GM18867 (cell line): ENCODE measurements at regions not wholly inside any gene's neighbourhood (a gene's known extent, or its start where the extent isn't known, plus 50 kb on each side); places are given as distances from the start of the nearest gene placed in this dataset.
"Not testable (repeated sequence)": the region's sequence is repeated elsewhere in the genome, so short reads cannot be mapped to it uniquely, and the experiment has no call there.

ENCODE experiments used
- ATAC-seq: cut with Tn5 transposase; IDR thresholded peaks from one replicate; pipeline ENCODE4 v1.9.1; 2021; ENCODE audit warnings: mild to moderate bottlenecking, moderate library complexity; ENCODE audit not compliant: unreplicated experiment

DNA sequence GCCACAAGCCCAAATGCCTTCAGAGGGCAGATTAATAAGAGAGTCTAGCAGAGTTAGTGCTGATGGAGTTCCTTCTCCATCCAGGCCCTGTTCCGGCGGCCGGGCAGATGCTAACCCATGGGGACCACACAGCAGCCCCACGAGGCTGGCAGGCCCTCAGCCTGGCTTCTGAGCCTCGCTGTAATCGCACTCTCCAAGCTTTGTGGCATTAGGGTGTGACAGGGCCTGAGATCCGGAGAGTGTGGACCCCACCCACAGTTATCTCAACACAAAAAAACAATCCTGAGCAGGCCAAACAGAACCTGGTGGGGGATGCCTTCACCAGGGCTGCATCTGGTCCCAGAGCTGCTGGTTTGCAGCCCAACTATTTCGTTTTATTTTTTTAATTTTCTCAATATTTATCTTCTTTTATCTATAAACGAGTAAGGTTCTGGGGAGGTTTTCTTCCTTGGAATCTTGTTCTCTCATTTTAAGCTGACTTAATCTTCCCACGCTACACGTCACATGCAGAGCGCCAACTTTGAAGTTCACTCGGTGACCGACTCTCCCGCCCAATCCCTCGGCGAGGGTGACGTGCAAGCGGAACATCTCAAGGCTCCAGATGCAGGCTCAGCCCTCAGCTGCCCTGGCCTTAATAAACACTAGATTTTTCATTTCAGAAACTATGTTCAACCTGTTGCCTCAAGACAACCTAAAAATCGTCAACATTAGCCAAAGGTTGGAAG lies 372.4 kb downstream of the BCL2L11 start:
- ATAC-seq: not testable (repeated sequence)

- ATAC-seq: peak; percentile 75
Observed at GRCh38 chr2:111493720-111494078, 373.0 kb downstream of the BCL2L11 start.

- ATAC-seq: peak; percentile 27
Observed at GRCh38 chr2:111494288-111494980, 373.7 kb downstream of the BCL2L11 start.

DNA sequence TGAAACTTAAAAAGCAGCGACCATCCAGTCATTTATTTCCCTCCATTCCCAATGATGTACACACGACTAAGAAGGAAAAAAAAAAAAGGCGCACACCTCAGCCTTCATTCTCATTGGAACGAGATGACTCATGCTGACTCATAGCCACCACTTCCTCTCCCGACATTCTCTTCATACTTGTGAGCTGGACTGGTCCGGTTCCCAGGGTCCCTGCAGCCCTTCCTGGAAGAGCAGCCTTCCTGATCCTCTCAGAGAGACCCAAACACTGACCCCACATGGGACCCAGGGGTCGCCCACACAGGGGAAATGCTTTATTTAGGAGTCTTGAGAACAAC lies 374.2 kb downstream of the BCL2L11 start:
- ATAC-seq: peak; percentile 49

DNA sequence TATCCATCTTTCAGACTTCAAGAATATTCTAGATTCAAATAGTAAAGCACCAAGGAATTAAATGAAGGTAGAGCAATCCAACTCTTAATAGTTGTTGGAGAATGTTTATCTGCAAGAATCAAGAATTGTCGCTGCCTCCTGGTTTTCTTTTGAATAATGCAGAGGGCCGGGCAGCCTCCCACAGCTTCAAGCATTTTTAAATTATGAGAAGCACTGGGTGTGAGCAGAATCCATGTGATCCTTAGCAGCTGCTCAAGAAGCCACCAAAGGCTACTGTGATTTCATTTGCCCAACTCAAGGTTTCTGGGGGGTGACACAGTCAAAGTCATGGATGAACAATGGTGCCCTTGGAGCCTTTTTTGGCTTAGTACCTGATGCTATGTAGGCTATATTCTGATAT lies 374.9 kb downstream of the BCL2L11 start:
- not testable (repeated sequence) for ATAC-seq

- ATAC-seq: not testable (repeated sequence)
Observed at GRCh38 chr2:111496176-111496575, 375.5 kb downstream of the BCL2L11 start.

- ATAC-seq: not testable (repeated sequence)
Observed at GRCh38 chr2:111496860-111497259, 376.1 kb downstream of the BCL2L11 start.

DNA sequence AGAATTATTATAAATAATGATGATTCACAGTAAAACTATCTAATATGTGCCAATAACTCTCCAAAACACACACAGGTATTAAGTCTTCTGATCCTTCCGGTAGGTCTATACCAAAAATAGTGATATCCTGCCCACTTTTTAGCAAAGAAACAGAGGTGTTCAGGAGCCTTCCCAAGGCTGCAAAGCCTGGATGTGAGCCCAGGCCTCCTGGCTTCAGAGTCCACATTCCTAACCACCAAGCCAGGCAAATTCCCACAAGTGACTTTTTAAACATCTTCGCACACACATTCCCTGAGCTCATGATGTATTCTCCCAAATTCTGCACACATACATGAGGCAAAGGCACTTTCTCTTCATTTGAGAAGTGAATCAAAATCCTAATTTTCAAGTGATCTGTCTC lies 376.6 kb downstream of the BCL2L11 start:
- not testable (repeated sequence) for ATAC-seq

DNA sequence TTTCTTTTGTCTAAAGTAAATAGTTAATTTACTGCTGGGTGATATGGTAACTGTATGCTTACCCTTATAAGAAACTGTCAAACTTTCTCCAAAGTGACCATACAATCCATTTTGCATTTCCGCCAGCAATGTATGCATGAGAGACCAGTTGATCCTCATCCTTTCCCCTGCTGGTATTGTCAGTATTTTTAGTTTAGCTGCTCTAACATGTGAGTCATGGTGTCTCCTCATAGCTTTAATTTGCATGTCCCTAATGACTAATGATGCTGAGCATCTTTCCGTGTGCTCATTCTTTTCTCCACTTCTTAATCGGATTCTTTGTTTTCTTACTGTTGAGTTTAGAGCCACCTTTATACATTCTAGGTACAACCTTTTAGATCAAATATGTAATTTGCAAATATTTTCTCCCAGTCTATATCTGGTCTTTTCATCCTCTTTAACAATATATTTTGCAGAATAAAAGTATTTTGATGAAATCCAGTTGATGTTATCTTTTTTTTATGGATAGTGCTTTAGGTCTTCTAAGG lies 379.9 kb downstream of the BCL2L11 start:
- peak; percentile 65 for ATAC-seq

- ATAC-seq: not testable (repeated sequence)
Observed at GRCh38 chr2:111503844-111504570, 380.0 kb downstream of the ANAPC1 start.

DNA sequence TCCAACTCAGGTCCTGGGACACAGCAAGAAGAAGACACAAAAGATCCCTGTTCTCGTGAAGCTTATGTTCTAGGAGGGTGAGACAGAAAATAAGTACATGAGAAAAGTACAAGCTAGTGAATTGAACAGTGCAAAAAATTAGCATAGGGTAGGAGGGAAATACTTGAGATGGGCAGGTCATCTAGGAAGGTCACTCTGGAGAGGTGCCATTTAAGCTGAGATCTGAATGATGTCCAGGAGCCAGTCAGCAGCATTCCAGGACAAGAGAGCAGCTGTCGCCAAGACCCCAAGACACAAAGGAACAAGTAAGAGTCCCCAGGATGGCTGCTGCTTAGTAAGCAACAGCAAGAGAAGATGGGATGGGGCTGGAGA lies 379.4 kb downstream of the ANAPC1 start:
- not testable (repeated sequence) for ATAC-seq

DNA sequence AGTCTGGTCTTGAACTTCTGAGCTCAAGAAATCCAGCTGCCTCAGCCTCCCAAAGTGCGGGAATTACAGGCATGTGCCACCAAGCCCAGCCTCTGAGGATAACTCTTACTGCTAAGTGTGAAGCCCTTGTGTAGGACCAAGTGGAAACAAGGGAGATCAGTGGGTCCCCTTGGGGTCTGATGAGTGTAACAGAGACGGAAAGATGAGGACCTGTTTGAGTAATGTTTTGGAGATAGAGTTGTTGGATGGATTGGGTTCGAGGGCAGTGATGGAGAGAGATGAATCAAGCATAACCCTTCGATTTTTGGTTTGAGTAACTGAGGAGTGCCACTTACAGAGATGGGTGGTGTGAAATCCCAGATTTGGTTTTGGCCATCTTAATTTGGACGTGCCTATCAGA lies 378.7 kb downstream of the ANAPC1 start:
- not testable (repeated sequence) for ATAC-seq

DNA sequence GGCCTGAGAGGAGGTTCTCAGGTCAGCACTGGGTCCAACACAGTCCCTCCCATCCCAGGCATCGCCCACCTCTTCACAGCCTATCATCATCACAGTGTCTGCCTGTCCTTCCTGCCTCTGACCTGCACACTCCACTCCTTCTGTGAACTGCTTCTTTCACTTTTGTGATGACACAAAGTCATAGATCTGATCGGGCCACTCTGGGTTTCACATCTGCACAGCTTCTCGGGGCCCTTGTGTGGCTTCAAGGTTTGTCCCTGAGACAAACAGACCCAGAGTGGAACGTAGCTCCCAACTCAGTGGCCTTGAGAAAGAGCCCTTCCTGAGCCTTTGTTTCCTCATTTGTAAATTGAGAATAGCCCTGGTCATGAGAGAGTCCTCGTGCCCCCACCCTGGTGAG lies 377.1 kb downstream of the ANAPC1 start:
- peak; percentile 99 for ATAC-seq

GRCh38 chr2:111509225-111509869 lies 374.6 kb downstream of the ANAPC1 start:
- not testable (repeated sequence) for ATAC-seq

- ATAC-seq: not testable (repeated sequence)
Observed at GRCh38 chr2:111510384-111510783, 373.6 kb downstream of the ANAPC1 start.

GRCh38 chr2:111511062-111511461 lies 372.9 kb downstream of the ANAPC1 start:
- ATAC-seq: not testable (repeated sequence)

DNA sequence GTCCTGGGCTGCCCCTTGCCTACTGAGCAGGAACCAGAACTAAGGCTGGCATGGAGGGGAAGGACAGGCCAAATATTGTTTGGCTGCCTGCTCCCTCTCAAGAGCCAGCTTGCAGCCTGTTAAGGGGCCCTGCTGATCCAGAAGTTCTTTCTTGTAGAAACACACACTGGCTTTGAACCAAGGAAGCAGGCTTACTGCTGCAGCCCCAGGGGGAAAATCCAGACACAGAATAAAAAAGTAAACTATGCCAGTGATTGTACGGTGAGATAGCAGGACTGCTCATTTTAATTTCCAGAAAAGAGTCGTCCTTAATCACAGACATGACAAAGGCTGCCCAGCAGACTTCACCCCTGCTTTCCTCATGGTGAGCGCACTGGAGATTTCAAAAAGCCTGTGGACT lies 371.6 kb downstream of the ANAPC1 start:
- not testable (repeated sequence) for ATAC-seq

- ATAC-seq: not testable (repeated sequence)
Observed at GRCh38 chr2:111514138-111514537, 369.9 kb downstream of the ANAPC1 start.

DNA sequence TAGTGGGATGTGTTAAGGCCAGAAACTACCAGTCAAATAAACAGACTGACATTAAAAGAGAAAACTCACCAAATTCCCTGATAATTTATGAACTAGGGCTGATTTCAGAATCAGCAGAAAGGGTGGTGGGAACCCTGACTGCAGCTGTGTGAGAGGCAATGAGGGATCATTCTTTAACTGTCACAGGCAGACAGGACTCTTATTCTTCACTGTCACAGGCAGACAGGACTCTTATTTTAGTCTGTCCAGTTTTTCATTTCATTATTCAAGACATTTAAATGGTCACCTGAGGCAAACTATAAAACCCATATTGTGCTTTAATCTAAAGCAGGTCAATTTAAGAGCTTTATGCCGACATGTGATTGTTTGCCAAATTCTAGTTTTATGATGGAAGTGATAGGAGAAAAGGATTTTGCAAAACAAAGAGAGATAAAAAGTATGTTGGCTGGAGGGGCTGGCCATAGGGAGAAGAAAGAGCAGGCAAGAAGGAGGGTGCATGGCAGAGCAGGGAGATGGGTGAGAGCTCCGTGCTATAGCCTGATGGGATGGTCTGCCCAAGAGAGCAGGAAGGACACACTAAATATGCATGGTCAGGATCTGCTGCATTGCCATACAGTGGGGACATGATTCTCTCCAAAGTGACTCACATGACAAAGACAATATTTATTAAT lies 366.8 kb downstream of the ANAPC1 start:
- not testable (repeated sequence) for ATAC-seq

- ATAC-seq: not testable (repeated sequence)
Observed at GRCh38 chr2:111517721-111518053, 366.3 kb downstream of the ANAPC1 start.

DNA sequence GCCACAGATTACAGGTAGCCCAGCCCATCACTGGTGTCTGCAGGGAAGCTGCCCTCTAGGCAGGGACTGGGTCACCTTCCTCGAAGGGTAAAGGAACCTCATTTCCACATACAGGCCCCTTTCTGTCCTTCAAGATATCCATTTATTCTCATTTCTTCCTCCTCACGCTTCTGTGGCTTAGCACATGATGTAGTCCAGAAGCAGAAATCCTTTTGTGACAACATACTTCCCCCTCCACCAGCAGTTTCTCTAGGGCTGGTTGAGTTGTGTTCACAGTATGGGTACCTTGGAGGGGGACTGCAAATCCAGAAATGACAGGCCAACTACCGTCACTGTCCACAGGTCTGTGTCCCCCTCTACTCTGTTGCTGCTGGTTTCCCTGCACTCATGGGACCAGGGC lies 364.9 kb downstream of the ANAPC1 start:
- ATAC-seq: no peak
